ENCODE measurements at regions not wholly inside any gene's neighbourhood (a gene's known extent, or its start where the extent isn't known, plus 50 kb on each side); places are given as distances from the start of the nearest gene placed in this dataset.
"Not testable (repeated sequence)": the region's sequence is repeated elsewhere in the genome, so short reads cannot be mapped to it uniquely, and the experiment has no call there.

- H3K4me3 ChIP-seq (replicated peaks; ENCODE audit: low read depth, low read length), result no peak overlapping the region
- DNase-seq (ENCODE audit: low read depth), result no peak
- TF ChIP-seq CTCF (IDR thresholded peaks at IDR 0.05; ENCODE audit: low read length, missing control alignments), result no peak
These were observed 167.1 kb upstream of the DAB1 start for GRCh38 chr1:57590978-57591377.

GRCh38 chr1:57586842-57587241, 163.0 kb upstream of the DAB1 start:
- H3K4me3 ChIP-seq (replicated peaks; ENCODE audit: low read depth, low read length), result no peak overlapping the region
- no peak for DNase-seq (ENCODE audit: low read depth)
- TF ChIP-seq CTCF (IDR thresholded peaks at IDR 0.05; ENCODE audit: low read length, missing control alignments), result no peak

- DNase-seq (ENCODE audit: low read depth), result no peak
- TF ChIP-seq CTCF (IDR thresholded peaks at IDR 0.05; ENCODE audit: low read length, missing control alignments), result no peak
These were observed 154.8 kb upstream of the DAB1 start for GRCh38 chr1:57578680-57579079.

GRCh38 chr1:57578099-57578498, 154.2 kb upstream of the DAB1 start:
- no peak overlapping the region for H3K4me3 ChIP-seq (replicated peaks; ENCODE audit: low read depth, low read length)
- TF ChIP-seq CTCF (IDR thresholded peaks at IDR 0.05; ENCODE audit: low read length, missing control alignments), result no peak
- DNase-seq (ENCODE audit: low read depth), result no peak

More at GRCh38 chr1:57578680-57579079, 154.8 kb upstream of the DAB1 start:
- no peak overlapping the region for H3K4me3 ChIP-seq (replicated peaks; ENCODE audit: low read depth, low read length)

GRCh38 chr1:57576756-57577155, 152.9 kb upstream of the DAB1 start:
- no peak for TF ChIP-seq CTCF (IDR thresholded peaks at IDR 0.05; ENCODE audit: low read length, missing control alignments)
- H3K4me3 ChIP-seq (replicated peaks; ENCODE audit: low read depth, low read length), result no peak overlapping the region
- no peak for DNase-seq (ENCODE audit: low read depth)

- TF ChIP-seq CTCF (IDR thresholded peaks at IDR 0.05; ENCODE audit: low read length, missing control alignments), result no peak
- DNase-seq (ENCODE audit: low read depth), result no peak
- no peak overlapping the region for H3K4me3 ChIP-seq (replicated peaks; ENCODE audit: low read depth, low read length)
These were observed 148.2 kb upstream of the DAB1 start for GRCh38 chr1:57572016-57572415.

- H3K4me3 ChIP-seq (replicated peaks; ENCODE audit: low read depth, low read length); DNase-seq (ENCODE audit: low read depth): not testable (repeated sequence)
These were observed 134.2 kb upstream of the DAB1 start for GRCh38 chr1:57558066-57558465.

GRCh38 chr1:57553666-57554065, 129.8 kb upstream of the DAB1 start:
- no peak overlapping the region for H3K4me3 ChIP-seq (replicated peaks; ENCODE audit: low read depth, low read length)
- no peak for TF ChIP-seq CTCF (IDR thresholded peaks at IDR 0.05; ENCODE audit: low read length, missing control alignments)
- DNase-seq (ENCODE audit: low read depth), result no peak
